Heart left ventricle (tissue), 13 donors: ENCODE measurements at regions not wholly inside any gene's neighbourhood (a gene's known extent, or its start where the extent isn't known, plus 50 kb on each side); places are given as distances from the start of the nearest gene placed in this dataset.
"Not testable (repeated sequence)": the region's sequence is repeated elsewhere in the genome, so short reads cannot be mapped to it uniquely, and the experiment has no call there.

ENCODE experiments used
- POLR2A ChIP-seq, 2 donors: fragments of 450-650 bp; IDR thresholded peaks; one replicate each; pipeline ENCODE4 v1.6.1; 2017; ENCODE audit warnings: antibody characterized with exemption in 2 of 2, mild to moderate bottlenecking in 2 of 2, moderate library complexity in 2 of 2
- TF ChIP-seq, protein P1 (sequence below), 12 donors: fragments of 200-600 bp; sonication (generic) in 4 of 12; IDR thresholded peaks; one replicate each; pipeline versions ENCODE4 v1.5.0 to v1.8.0; 2018 to 2022; ENCODE audit warnings: antibody characterized with exemption in 12 of 12, mild to moderate bottlenecking in 5 of 12
- donor health status: ischemic (EF 13 %, LVEDD 7.1; RV severe dilation, severe dysfunction).
- donor health status: DM: no; HTN: yes; CAD: no.
- donor health status: DM: no; HTN: no; CAD: no.
- donor health status: ischemic (EF 25% LVEDD 6.9; RV normal size, moderate dysfunction).
- donor health status: ischemic (EF 25% LVEDD 5.7; RV mildly dilated, moderate dysfunction).
- donor health status: ischemic (EF 35%, LVEDD 5.7; RV mildly dilated, moderate dysfunction).
- donor health status: nonischemic (EF 11% LVEDD 7.7; RV severe dilation, severe dysfunction).
- donor health status: DM: yes; HTN: yes; CAD: no.
- donor health status: PGD.
- donor health status: ischemic (EF 29% LVEDD 5.4; RV normal size, mild dysfunction).
- donor health status: nonischemic (EF 23%, LVEDD 6.1; RV moderate dilation, normal function).

DNA sequence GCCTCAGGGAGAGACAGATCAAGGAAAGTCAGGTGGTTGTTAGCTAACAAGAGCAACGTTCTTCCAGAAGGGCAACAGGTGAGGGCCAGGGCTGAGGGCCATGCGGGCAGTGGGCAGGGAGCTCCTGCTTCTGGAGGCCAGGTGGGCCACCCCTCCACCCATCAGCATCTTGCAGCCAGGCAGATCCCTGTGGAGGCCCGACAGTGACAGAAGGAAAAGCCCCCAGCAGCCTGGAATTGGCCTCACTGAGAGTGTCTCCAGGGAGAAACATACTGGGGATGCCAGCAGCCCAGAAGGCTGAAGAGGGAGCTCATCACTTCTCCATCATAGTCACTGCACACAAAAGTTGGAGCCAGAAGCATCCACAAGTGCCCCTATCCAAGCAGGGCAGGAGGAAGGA lies 300.1 kb downstream of the BCL2L11 start:
- TF ChIP-seq, protein P1, sequence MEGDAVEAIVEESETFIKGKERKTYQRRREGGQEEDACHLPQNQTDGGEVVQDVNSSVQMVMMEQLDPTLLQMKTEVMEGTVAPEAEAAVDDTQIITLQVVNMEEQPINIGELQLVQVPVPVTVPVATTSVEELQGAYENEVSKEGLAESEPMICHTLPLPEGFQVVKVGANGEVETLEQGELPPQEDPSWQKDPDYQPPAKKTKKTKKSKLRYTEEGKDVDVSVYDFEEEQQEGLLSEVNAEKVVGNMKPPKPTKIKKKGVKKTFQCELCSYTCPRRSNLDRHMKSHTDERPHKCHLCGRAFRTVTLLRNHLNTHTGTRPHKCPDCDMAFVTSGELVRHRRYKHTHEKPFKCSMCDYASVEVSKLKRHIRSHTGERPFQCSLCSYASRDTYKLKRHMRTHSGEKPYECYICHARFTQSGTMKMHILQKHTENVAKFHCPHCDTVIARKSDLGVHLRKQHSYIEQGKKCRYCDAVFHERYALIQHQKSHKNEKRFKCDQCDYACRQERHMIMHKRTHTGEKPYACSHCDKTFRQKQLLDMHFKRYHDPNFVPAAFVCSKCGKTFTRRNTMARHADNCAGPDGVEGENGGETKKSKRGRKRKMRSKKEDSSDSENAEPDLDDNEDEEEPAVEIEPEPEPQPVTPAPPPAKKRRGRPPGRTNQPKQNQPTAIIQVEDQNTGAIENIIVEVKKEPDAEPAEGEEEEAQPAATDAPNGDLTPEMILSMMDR (IDR thresholded peaks at IDR 0.05) = not testable (repeated sequence)
- not testable (repeated sequence) for TF ChIP-seq POLR2A (IDR thresholded peaks at IDR 0.05)
